Neural cell (in vitro differentiated cells): ENCODE measurements at regions not wholly inside any gene's neighbourhood (a gene's known extent, or its start where the extent isn't known, plus 50 kb on each side); places are given as distances from the start of the nearest gene placed in this dataset.
"Not testable (repeated sequence)": the region's sequence is repeated elsewhere in the genome, so short reads cannot be mapped to it uniquely, and the experiment has no call there.

ENCODE experiments used
- H2AFZ ChIP-seq: fragments of 200-600, 300-800 bp; sonication (generic), shearing (Covaris generic); 2 replicates; pipeline ENCODE4 v1.6.0; 2014; ENCODE audit warnings: low read depth, mild to moderate bottlenecking, antibody characterized with exemption, low read length, moderate library complexity
- H3F3A ChIP-seq: fragments of 200-600 bp; shearing (Covaris generic); 2 replicates; pipeline ENCODE4 v1.6.1; 2016; ENCODE audit warnings: mild to moderate bottlenecking, moderate library complexity, mixed read lengths, antibody characterized with exemption, low read length; ENCODE audit not compliant: insufficient read depth, poor library complexity, severe bottlenecking
- H3K27ac ChIP-seq: fragments of 200-600, 300-800 bp; sonication (generic), shearing (Covaris generic); 2 replicates; pipeline ENCODE4 v1.5.1; 2014; ENCODE audit warnings: mild to moderate bottlenecking, low read length, moderate library complexity
- H3K27me3 ChIP-seq: fragments of 300-800, 200-600 bp; sonication (generic), shearing (Covaris generic); 2 replicates; pipeline ENCODE4 v1.6.0; 2014; ENCODE audit warnings: mild to moderate bottlenecking, low read depth, low read length, moderate library complexity; ENCODE audit not compliant: insufficient read depth
- H3K36me3 ChIP-seq: fragments of 300-800, 200-600 bp; sonication (generic), shearing (Covaris generic); 2 replicates; pipeline ENCODE4 v1.5.1; 2014; ENCODE audit warnings: mild to moderate bottlenecking, antibody characterized with exemption, low read length, moderate library complexity; ENCODE audit not compliant: insufficient read depth
- H3K4me2 ChIP-seq: fragments of 300-800, 200-600 bp; sonication (generic), shearing (Covaris generic); 2 replicates; pipeline ENCODE4 v1.6.0; 2014; ENCODE audit warnings: mild to moderate bottlenecking, low read length
- H3K4me3 ChIP-seq: fragments of 300-800, 200-600 bp; sonication (generic), shearing (Covaris generic); 2 replicates; pipeline ENCODE4 v1.5.1; 2014; ENCODE audit warnings: mild to moderate bottlenecking, low read length, moderate library complexity
- H3K79me2 ChIP-seq: fragments of 200-600 bp; shearing (Covaris generic); replicated peaks from 2 replicates; pipeline ENCODE4 v1.6.0; 2014; ENCODE audit warnings: mild to moderate bottlenecking, low read length, moderate library complexity; ENCODE audit not compliant: insufficient read depth
- H3K9ac ChIP-seq: fragments of 300-800, 200-600 bp; sonication (generic), shearing (Covaris generic); 2 replicates; pipeline ENCODE4 v1.6.1; 2016; ENCODE audit warnings: mild to moderate bottlenecking, low read length, mixed read lengths
- H3K9me2 ChIP-seq: fragments of 200-600 bp; shearing (Covaris generic); 2 replicates; pipeline ENCODE4 v1.6.1; 2016; ENCODE audit warnings: mild to moderate bottlenecking, low read length, mixed read lengths; ENCODE audit not compliant: insufficient read depth
- H3K9me3 ChIP-seq: fragments of 200-600, 300-800 bp; sonication (generic), shearing (Covaris generic); 2 replicates; pipeline ENCODE4 v1.6.1; 2016; ENCODE audit warnings: mild to moderate bottlenecking, mixed run types, low read length, moderate library complexity, mixed read lengths
- H4K20me1 ChIP-seq: fragments of 200-600 bp; shearing (Covaris generic); 2 replicates; pipeline ENCODE4 v1.6.1; 2016; ENCODE audit warnings: mild to moderate bottlenecking, mixed run types; ENCODE audit not compliant: insufficient read depth
- EP300 ChIP-seq: fragments of 450-650 bp; conservative IDR thresholded peaks from 2 replicates; pipeline ENCODE4 v1.6.1; 2014; ENCODE audit warnings: antibody characterized with exemption, mild to moderate bottlenecking, moderate library complexity; ENCODE audit not compliant: poor library complexity, severe bottlenecking
- EZH2 ChIP-seq: fragments of 200-600, 300-800 bp; shearing (Covaris generic), sonication (generic); IDR thresholded peaks from 2 replicates; pipeline ENCODE4 v1.6.1; 2014; ENCODE audit warnings: antibody characterized with exemption, low read length, borderline replicate concordance, mild to moderate bottlenecking; ENCODE audit not compliant: insufficient read depth, poor library complexity, severe bottlenecking
- MXI1 ChIP-seq: fragments of 450-650 bp; conservative IDR thresholded peaks from 2 replicates; pipeline ENCODE4 v1.6.1; 2014; ENCODE audit warnings: antibody characterized with exemption, mild to moderate bottlenecking; ENCODE audit not compliant: poor library complexity, severe bottlenecking
- RAD21 ChIP-seq: fragments of 450-650 bp; conservative IDR thresholded peaks from 2 replicates; pipeline ENCODE4 v1.6.1; 2014; ENCODE audit warnings: antibody characterized with exemption, mild to moderate bottlenecking, moderate library complexity
- TF ChIP-seq, protein P1 (sequence below): fragments of 450-650 bp; IDR thresholded peaks from 2 replicates; pipeline ENCODE4 v1.5.1; 2014; ENCODE audit warnings: antibody characterized with exemption, mild to moderate bottlenecking, moderate library complexity; ENCODE audit not compliant: poor library complexity, severe bottlenecking

- Histone ChIP-seq H4K20me1 (no peaks in the 10 kb centered on the region), H3K4me2 (no peak overlapping the region), H3F3A (no peaks in the 10 kb centered on the region), H3K27me3 (no peaks in the 10 kb centered on the region), H3K36me3 (no peaks in the 10 kb centered on the region), H3K27ac (no peak overlapping the region), H2AFZ (no peak overlapping the region), H3K4me3 (no peak overlapping the region), H3K9me3 (no peaks in the 10 kb centered on the region), H3K9me2 (no peaks in the 10 kb centered on the region), H3K79me2 (no peaks in the 10 kb centered on the region), H3K9ac (no peak overlapping the region)
- TF ChIP-seq MXI1 (no peak), EZH2 (no peak), EP300 (no peak), RAD21 (no peak)
- TF ChIP-seq, protein P1, sequence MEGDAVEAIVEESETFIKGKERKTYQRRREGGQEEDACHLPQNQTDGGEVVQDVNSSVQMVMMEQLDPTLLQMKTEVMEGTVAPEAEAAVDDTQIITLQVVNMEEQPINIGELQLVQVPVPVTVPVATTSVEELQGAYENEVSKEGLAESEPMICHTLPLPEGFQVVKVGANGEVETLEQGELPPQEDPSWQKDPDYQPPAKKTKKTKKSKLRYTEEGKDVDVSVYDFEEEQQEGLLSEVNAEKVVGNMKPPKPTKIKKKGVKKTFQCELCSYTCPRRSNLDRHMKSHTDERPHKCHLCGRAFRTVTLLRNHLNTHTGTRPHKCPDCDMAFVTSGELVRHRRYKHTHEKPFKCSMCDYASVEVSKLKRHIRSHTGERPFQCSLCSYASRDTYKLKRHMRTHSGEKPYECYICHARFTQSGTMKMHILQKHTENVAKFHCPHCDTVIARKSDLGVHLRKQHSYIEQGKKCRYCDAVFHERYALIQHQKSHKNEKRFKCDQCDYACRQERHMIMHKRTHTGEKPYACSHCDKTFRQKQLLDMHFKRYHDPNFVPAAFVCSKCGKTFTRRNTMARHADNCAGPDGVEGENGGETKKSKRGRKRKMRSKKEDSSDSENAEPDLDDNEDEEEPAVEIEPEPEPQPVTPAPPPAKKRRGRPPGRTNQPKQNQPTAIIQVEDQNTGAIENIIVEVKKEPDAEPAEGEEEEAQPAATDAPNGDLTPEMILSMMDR: no peak
Observed at GRCh38 chr3:73150369-73151130, 89.1 kb downstream of the EBLN2 start.

DNA sequence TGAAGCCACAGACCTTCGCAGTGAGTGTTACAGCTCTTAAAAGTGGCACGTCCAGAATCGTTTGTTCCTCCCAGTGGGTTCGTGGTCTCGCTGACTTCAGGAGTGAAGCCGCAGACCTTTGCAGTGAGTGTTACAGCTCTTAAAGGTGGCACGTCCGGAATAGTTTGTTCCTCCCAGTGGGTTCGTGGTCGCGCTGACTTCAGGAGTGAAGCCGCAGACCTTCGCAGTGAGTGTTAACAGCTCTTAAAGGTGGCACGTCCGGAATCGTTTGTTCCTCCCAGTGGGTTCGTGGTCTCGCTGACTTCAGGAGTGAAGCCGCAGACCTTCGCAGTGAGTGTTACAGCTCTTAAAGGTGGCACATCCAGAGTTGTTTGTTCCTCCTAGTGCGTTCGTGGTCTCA lies 91.1 kb downstream of the EBLN2 start:
- H3K27ac ChIP-seq, H3K4me2 ChIP-seq, H4K20me1 ChIP-seq, H3F3A ChIP-seq, H2AFZ ChIP-seq, H3K9me3 ChIP-seq, H3K27me3 ChIP-seq, H3K9ac ChIP-seq, H3K4me3 ChIP-seq, H3K79me2 ChIP-seq, H3K36me3 ChIP-seq, H3K9me2 ChIP-seq: not testable (repeated sequence)

GRCh38 chr3:73153057-73153456 lies 91.6 kb downstream of the EBLN2 start:
- H3K4me2 ChIP-seq, H3K27ac ChIP-seq, H3K79me2 ChIP-seq, H3K9me3 ChIP-seq, H3K4me3 ChIP-seq, H3K27me3 ChIP-seq, H3K36me3 ChIP-seq, H4K20me1 ChIP-seq, H2AFZ ChIP-seq, H3F3A ChIP-seq, H3K9ac ChIP-seq, H3K9me2 ChIP-seq: not testable (repeated sequence)

DNA sequence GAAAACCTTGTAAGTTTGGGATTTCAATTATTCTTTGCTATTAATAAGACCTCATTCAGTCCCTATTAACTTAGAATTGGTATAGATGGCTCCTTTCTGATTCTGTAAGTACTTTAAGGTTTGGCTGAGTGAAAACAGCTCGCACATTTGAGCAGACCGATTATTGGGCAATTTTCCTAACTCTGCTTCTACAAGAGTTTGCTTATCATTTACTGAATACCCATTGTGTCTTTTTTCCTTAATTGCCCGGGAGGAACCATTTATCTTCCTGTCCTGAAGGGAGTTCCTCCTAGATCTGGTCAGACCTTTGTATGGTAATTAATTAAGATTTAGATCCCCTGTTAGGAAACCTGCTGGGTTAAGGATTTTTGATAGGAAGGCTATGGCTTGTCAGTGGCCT lies 92.8 kb downstream of the EBLN2 start:
- not testable (repeated sequence) for H3K36me3 ChIP-seq, H3K9me3 ChIP-seq, H3K9me2 ChIP-seq, H2AFZ ChIP-seq, H3K27ac ChIP-seq, H4K20me1 ChIP-seq, H3F3A ChIP-seq, H3K4me3 ChIP-seq, H3K4me2 ChIP-seq, H3K27me3 ChIP-seq, H3K9ac ChIP-seq, H3K79me2 ChIP-seq

DNA sequence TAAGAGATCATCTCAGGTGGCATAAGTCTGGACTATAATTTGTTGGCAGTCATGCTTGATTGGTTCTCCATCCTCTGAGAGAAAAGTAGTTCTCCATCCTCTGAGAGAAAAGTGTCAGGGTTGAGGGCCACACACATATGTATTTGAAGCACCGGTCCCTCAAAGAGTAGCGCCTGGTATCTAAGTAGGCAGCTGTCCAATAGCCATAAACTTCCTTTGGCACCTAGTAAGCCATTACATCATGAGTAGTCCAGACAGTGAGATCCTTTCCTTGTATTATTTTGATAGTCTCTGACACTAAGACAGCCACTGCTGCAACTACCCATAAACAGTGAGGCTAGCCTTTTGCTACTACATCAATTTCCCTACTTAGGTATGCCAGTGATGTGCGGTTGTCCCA lies 94.0 kb downstream of the EBLN2 start:
- not testable (repeated sequence) for H3K36me3 ChIP-seq, H3K9me2 ChIP-seq, H4K20me1 ChIP-seq, H3K79me2 ChIP-seq, H3K9ac ChIP-seq, H3K27ac ChIP-seq, H3F3A ChIP-seq, H3K4me3 ChIP-seq, H2AFZ ChIP-seq, H3K4me2 ChIP-seq, H3K27me3 ChIP-seq, H3K9me3 ChIP-seq
